SJSA1 (cell line): ENCODE measurements at regions not wholly inside any gene's neighbourhood (a gene's known extent, or its start where the extent isn't known, plus 50 kb on each side); places are given as distances from the start of the nearest gene placed in this dataset.

ENCODE experiments used
- DNase-seq, 2 experiments: peaks; one replicate each; pipeline ENCODE4 v3.0.0-alpha.2; 2015 to 2020; ENCODE audit warnings: low spot score in 2 of 2, low read depth in 1 of 2
- H3K27ac ChIP-seq: fragments of 250-450 bp; sonication (Bioruptor Pico); 2 replicates; pipeline ENCODE4 v1.5.1; 2020; ENCODE audit warnings: mild to moderate bottlenecking, moderate library complexity
- H3K27me3 ChIP-seq: fragments of 250-450 bp; sonication (Bioruptor Pico); replicated peaks from 2 replicates; pipeline ENCODE4 v1.5.1; 2020; ENCODE audit warnings: mild to moderate bottlenecking, moderate library complexity
- H3K36me3 ChIP-seq: fragments of 250-450 bp; sonication (Bioruptor Pico); 2 replicates; pipeline ENCODE4 v1.5.1; 2020; ENCODE audit warnings: mild to moderate bottlenecking
- H3K4me1 ChIP-seq: fragments of 250-450 bp; sonication (Bioruptor Pico); replicated peaks from 2 replicates; pipeline ENCODE4 v1.6.1; 2021; ENCODE audit warnings: mild to moderate bottlenecking
- H3K4me3 ChIP-seq: fragments of 250-450 bp; sonication (Bioruptor Pico); 2 replicates; pipeline ENCODE4 v1.5.1; 2020; ENCODE audit warnings: mild to moderate bottlenecking
- H3K9me3 ChIP-seq: fragments of 250-450 bp; sonication (Bioruptor Pico); replicated peaks from 2 replicates; pipeline ENCODE4 v1.5.1; 2020; ENCODE audit warnings: mild to moderate bottlenecking

GRCh38 chr7:12796397-12797127 is 109.1 kb downstream of the ARL4A start:
- H3K4me3 ChIP-seq: no peak overlapping the region
- no peak for DNase-seq
- no peaks in the 10 kb centered on the region for H3K4me1 ChIP-seq
- no peaks in the 10 kb centered on the region for H3K36me3 ChIP-seq
- H3K27me3 ChIP-seq: no peaks in the 10 kb centered on the region
- H3K27ac ChIP-seq: no peak overlapping the region
- H3K9me3 ChIP-seq: no peaks in the 10 kb centered on the region

- H3K27me3 ChIP-seq: no peaks in the 10 kb centered on the region
- no peaks in the 10 kb centered on the region for H3K4me1 ChIP-seq
- DNase-seq: no peak
- H3K4me3 ChIP-seq: no peak overlapping the region
- H3K36me3 ChIP-seq: no peaks in the 10 kb centered on the region
- no peaks in the 10 kb centered on the region for H3K9me3 ChIP-seq
- H3K27ac ChIP-seq: no peak overlapping the region
Observed at GRCh38 chr7:12800486-12800885, 113.1 kb downstream of the ARL4A start.

- H3K27me3 ChIP-seq: no peaks in the 10 kb centered on the region
- H3K4me1 ChIP-seq: no peaks in the 10 kb centered on the region
- no peak overlapping the region for H3K4me3 ChIP-seq
- H3K27ac ChIP-seq: no peak overlapping the region
- no peaks in the 10 kb centered on the region for H3K9me3 ChIP-seq
- H3K36me3 ChIP-seq: no peaks in the 10 kb centered on the region
- DNase-seq: no peak
Observed at GRCh38 chr7:12801107-12801506, 113.7 kb downstream of the ARL4A start.

GRCh38 chr7:12802070-12802469 is 114.6 kb downstream of the ARL4A start:
- no peaks in the 10 kb centered on the region for H3K9me3 ChIP-seq
- no peaks in the 10 kb centered on the region for H3K4me1 ChIP-seq
- H3K27ac ChIP-seq: no peak overlapping the region
- no peaks in the 10 kb centered on the region for H3K36me3 ChIP-seq
- no peak for DNase-seq
- no peak overlapping the region for H3K4me3 ChIP-seq
- no peaks in the 10 kb centered on the region for H3K27me3 ChIP-seq

GRCh38 chr7:12803542-12803941 is 116.1 kb downstream of the ARL4A start:
- H3K27me3 ChIP-seq: no peaks in the 10 kb centered on the region
- H3K36me3 ChIP-seq: no peaks in the 10 kb centered on the region
- no peak overlapping the region for H3K27ac ChIP-seq
- H3K9me3 ChIP-seq: no peaks in the 10 kb centered on the region
- H3K4me1 ChIP-seq: no peaks in the 10 kb centered on the region
- no peak for DNase-seq
- H3K4me3 ChIP-seq: no peak overlapping the region

- Histone ChIP-seq H3K36me3 (no peaks in the 10 kb centered on the region), H3K4me1 (no peaks in the 10 kb centered on the region), H3K9me3 (no peaks in the 10 kb centered on the region), H3K27ac (no peak overlapping the region), H3K4me3 (no peak overlapping the region), H3K27me3 (no peaks in the 10 kb centered on the region)
- no peak for DNase-seq
Observed at GRCh38 chr7:12805518-12805928, 118.1 kb downstream of the ARL4A start.

- Histone ChIP-seq H3K9me3 (no peaks in the 10 kb centered on the region), H3K4me3 (no peak overlapping the region), H3K4me1 (no peaks in the 10 kb centered on the region), H3K27ac (no peak overlapping the region), H3K36me3 (no peaks in the 10 kb centered on the region), H3K27me3 (no peaks in the 10 kb centered on the region)
- no peak for DNase-seq
Observed at GRCh38 chr7:12805957-12806356, 118.5 kb downstream of the ARL4A start.

- H3K27me3 ChIP-seq: no peaks in the 10 kb centered on the region
- no peak overlapping the region for H3K4me3 ChIP-seq
- no peaks in the 10 kb centered on the region for H3K36me3 ChIP-seq
- no peak overlapping the region for H3K27ac ChIP-seq
- H3K9me3 ChIP-seq: no peaks in the 10 kb centered on the region
- DNase-seq: no peak
- H3K4me1 ChIP-seq: no peaks in the 10 kb centered on the region
Observed at GRCh38 chr7:12809476-12809875, 122.0 kb downstream of the ARL4A start.

- Histone ChIP-seq H3K9me3 (no peaks in the 10 kb centered on the region), H3K27ac (no peak overlapping the region), H3K36me3 (no peaks in the 10 kb centered on the region), H3K27me3 (no peaks in the 10 kb centered on the region), H3K4me1 (no peaks in the 10 kb centered on the region), H3K4me3 (no peak overlapping the region)
- no peak for DNase-seq
Observed at GRCh38 chr7:12812111-12812510, 124.7 kb downstream of the ARL4A start.

GRCh38 chr7:12814107-12814506 is 126.7 kb downstream of the ARL4A start:
- no peak for DNase-seq
- no peaks in the 10 kb centered on the region for H3K4me1 ChIP-seq
- no peak overlapping the region for H3K27ac ChIP-seq
- no peaks in the 10 kb centered on the region for H3K27me3 ChIP-seq
- no peak overlapping the region for H3K4me3 ChIP-seq
- no peaks in the 10 kb centered on the region for H3K9me3 ChIP-seq
- no peaks in the 10 kb centered on the region for H3K36me3 ChIP-seq

GRCh38 chr7:12814828-12815227 is 127.4 kb downstream of the ARL4A start:
- no peak for DNase-seq

GRCh38 chr7:12815426-12815825 is 128.0 kb downstream of the ARL4A start:
- Histone ChIP-seq H3K36me3 (no peaks in the 10 kb centered on the region), H3K4me3 (no peak overlapping the region), H3K27ac (no peak overlapping the region), H3K9me3 (no peaks in the 10 kb centered on the region), H3K4me1 (no peaks in the 10 kb centered on the region), H3K27me3 (no peaks in the 10 kb centered on the region)
- DNase-seq: no peak

More at GRCh38 chr7:12814828-12815227, 127.4 kb downstream of the ARL4A start:
- Histone ChIP-seq H3K27ac (no peak overlapping the region), H3K4me3 (no peak overlapping the region), H3K9me3 (no peaks in the 10 kb centered on the region), H3K4me1 (no peaks in the 10 kb centered on the region), H3K27me3 (no peaks in the 10 kb centered on the region), H3K36me3 (no peaks in the 10 kb centered on the region)

GRCh38 chr7:12815871-12816270 is 128.4 kb downstream of the ARL4A start:
- Histone ChIP-seq H3K9me3 (no peaks in the 10 kb centered on the region), H3K4me3 (no peak overlapping the region)
- no peak for DNase-seq

GRCh38 chr7:12820777-12821176 is 133.3 kb downstream of the ARL4A start:
- H3K9me3 ChIP-seq: no peaks in the 10 kb centered on the region
- H3K36me3 ChIP-seq: no peaks in the 10 kb centered on the region
- H3K27ac ChIP-seq: no peak overlapping the region
- H3K4me3 ChIP-seq: no peak overlapping the region
- DNase-seq: no peak
- no peaks in the 10 kb centered on the region for H3K27me3 ChIP-seq
- H3K4me1 ChIP-seq: no peaks in the 10 kb centered on the region

More at GRCh38 chr7:12815871-12816270, 128.4 kb downstream of the ARL4A start:
- H3K27me3 ChIP-seq: no peaks in the 10 kb centered on the region
- no peak overlapping the region for H3K27ac ChIP-seq
- H3K36me3 ChIP-seq: no peaks in the 10 kb centered on the region
- no peaks in the 10 kb centered on the region for H3K4me1 ChIP-seq

- H3K27ac ChIP-seq: no peak overlapping the region
- no peaks in the 10 kb centered on the region for H3K4me1 ChIP-seq
- H3K9me3 ChIP-seq: no peaks in the 10 kb centered on the region
- no peaks in the 10 kb centered on the region for H3K36me3 ChIP-seq
- no peak for DNase-seq
- H3K27me3 ChIP-seq: no peaks in the 10 kb centered on the region
- no peak overlapping the region for H3K4me3 ChIP-seq
Observed at GRCh38 chr7:12821746-12822145, 134.3 kb downstream of the ARL4A start.
